ENCODE measurements at regions not wholly inside any gene's neighbourhood (a gene's known extent, or its start where the extent isn't known, plus 50 kb on each side); places are given as distances from the start of the nearest gene placed in this dataset.
"Not testable (repeated sequence)": the region's sequence is repeated elsewhere in the genome, so short reads cannot be mapped to it uniquely, and the experiment has no call there.

DNA sequence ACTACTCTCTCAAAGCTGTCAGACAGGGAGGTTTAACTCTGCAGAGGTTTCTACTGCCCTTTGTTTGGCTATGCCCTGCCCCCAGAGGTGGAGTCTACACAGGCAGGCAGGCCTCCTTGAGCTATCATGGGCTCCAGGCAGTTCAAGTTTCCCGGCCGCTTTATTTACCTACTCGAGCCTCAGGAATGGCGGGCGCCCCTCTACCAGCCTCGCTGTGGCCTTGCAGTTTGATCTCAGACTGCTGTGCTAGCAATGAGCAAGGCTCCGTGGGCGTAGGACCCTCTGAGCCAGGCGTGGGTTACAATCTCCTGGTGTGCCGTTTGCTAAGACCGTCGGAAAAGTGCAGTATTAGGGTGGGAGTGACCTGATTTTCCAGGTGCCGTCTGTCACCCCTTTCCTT, 124.3 kb downstream of the PTCHD1 start:
- H3K4me3 ChIP-seq; H3K4me1 ChIP-seq; H3K27ac ChIP-seq; intact Hi-C loops (cut with DNase I; ENCODE audit: low total_unique reads); H3K27me3 ChIP-seq; H3K36me3 ChIP-seq; DNase-seq (ENCODE audit: low spot score in 2 of 2): not testable (repeated sequence)
- H3K9me3 ChIP-seq = peaks cover 0 to 11% of the 10 kb centered on the region in 2 donors

- H3K36me3 ChIP-seq = no peaks in the 10 kb centered on the region
- H3K9me3 ChIP-seq = peaks cover 20 to 32% of the 10 kb centered on the region in 2 donors
- DNase-seq (ENCODE audit: low spot score in 2 of 2) = no peak
- intact Hi-C loops (cut with DNase I; ENCODE audit: low total_unique reads) = loop anchor here (10.0 kb wide), 1 partner anchor 1590 kb away; no protein-coding TSS in a partner anchor
- H3K27ac ChIP-seq = no peak overlapping the region
- H3K27me3 ChIP-seq = peaks cover 0 to 5% of the 10 kb centered on the region in 2 donors
- H3K4me1 ChIP-seq = no peaks in the 10 kb centered on the region
- H3K4me3 ChIP-seq = no peak overlapping the region
- TF ChIP-seq POLR2A (IDR thresholded peaks at IDR 0.05) (no peak), POLR2AphosphoS5 (IDR thresholded peaks at IDR 0.05) (no peak)
- TF ChIP-seq, protein P1, sequence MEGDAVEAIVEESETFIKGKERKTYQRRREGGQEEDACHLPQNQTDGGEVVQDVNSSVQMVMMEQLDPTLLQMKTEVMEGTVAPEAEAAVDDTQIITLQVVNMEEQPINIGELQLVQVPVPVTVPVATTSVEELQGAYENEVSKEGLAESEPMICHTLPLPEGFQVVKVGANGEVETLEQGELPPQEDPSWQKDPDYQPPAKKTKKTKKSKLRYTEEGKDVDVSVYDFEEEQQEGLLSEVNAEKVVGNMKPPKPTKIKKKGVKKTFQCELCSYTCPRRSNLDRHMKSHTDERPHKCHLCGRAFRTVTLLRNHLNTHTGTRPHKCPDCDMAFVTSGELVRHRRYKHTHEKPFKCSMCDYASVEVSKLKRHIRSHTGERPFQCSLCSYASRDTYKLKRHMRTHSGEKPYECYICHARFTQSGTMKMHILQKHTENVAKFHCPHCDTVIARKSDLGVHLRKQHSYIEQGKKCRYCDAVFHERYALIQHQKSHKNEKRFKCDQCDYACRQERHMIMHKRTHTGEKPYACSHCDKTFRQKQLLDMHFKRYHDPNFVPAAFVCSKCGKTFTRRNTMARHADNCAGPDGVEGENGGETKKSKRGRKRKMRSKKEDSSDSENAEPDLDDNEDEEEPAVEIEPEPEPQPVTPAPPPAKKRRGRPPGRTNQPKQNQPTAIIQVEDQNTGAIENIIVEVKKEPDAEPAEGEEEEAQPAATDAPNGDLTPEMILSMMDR (IDR thresholded peaks at IDR 0.05) = no peak
These were observed 130.6 kb downstream of the PTCHD1 start for GRCh38 chrX:23465105-23465791.

DNA sequence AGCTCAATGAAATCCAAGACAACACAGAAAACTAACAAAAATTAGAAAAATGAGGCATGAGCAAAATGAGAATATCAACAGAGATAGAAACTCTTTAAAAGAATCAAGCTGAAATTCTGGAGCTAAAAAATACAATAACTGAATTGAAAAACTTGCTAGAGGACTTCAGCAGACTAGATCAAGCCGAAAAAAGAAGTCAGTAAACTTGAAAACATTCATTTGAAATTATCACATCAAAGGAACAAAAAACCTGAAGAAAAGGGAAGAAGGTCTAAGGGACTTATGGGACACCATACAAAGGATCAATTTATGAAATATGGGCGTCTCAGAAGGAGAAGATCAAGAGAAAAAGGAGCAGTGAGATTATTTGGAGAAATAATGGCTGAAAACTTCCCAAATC, 131.3 kb downstream of the PTCHD1 start:
- Histone ChIP-seq H3K4me3 (no peak overlapping the region), H3K9me3 (peaks cover 20 to 32% of the 10 kb centered on the region in 2 donors), H3K27me3 (peaks cover 0 to 7% of the 10 kb centered on the region in 2 donors), H3K4me1 (no peaks in the 10 kb centered on the region), H3K36me3 (no peaks in the 10 kb centered on the region), H3K27ac (no peak overlapping the region)
- no peak for DNase-seq (ENCODE audit: low spot score in 2 of 2)
- intact Hi-C loops (cut with DNase I; ENCODE audit: low total_unique reads) = loop anchor here (10.0 kb wide), 1 partner anchor 1589 kb away; no protein-coding TSS in a partner anchor
- TF ChIP-seq POLR2A (IDR thresholded peaks at IDR 0.05) (no peak), POLR2AphosphoS5 (IDR thresholded peaks at IDR 0.05) (no peak)
- TF ChIP-seq, protein P1 (IDR thresholded peaks at IDR 0.05) = no peak

DNA sequence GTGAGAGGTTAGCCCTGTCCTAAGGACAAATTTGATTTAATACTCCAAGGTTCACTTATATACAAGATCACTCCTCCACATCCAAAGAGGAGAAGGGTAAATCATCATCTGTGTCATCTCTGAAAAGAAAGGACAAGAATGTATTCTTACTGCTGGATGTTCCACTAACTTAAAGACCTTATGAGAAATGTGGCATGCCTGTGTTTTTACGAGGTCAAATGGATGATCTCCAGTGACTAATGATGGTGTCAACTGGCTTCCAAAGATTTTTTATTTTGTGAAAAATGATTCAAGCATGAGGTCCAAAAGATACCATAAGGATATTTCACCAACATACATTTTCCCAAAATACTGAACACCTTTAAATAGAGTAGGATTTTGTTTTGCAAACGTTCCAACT, 143.4 kb downstream of the PTCHD1 start:
- no peak overlapping the region for H3K27ac ChIP-seq
- H3K27me3 ChIP-seq = peaks cover 0 to 3% of the 10 kb centered on the region in 2 donors
- no peaks in the 10 kb centered on the region for H3K36me3 ChIP-seq
- no peak overlapping the region for H3K4me3 ChIP-seq
- no peak for DNase-seq (ENCODE audit: low spot score in 2 of 2)
- no peaks in the 10 kb centered on the region for H3K4me1 ChIP-seq
- peaks cover 0 to 4% of the 10 kb centered on the region in 2 donors for H3K9me3 ChIP-seq
- intact Hi-C loops (cut with DNase I; ENCODE audit: low total_unique reads) = loop anchor here (5.0 kb wide), 1 partner anchor 1146 kb away; no protein-coding TSS in a partner anchor
- TF ChIP-seq, protein P1 (IDR thresholded peaks at IDR 0.05) = no peak
- TF ChIP-seq POLR2A (IDR thresholded peaks at IDR 0.05) = no peak
- no peak for TF ChIP-seq POLR2AphosphoS5 (IDR thresholded peaks at IDR 0.05)

DNA sequence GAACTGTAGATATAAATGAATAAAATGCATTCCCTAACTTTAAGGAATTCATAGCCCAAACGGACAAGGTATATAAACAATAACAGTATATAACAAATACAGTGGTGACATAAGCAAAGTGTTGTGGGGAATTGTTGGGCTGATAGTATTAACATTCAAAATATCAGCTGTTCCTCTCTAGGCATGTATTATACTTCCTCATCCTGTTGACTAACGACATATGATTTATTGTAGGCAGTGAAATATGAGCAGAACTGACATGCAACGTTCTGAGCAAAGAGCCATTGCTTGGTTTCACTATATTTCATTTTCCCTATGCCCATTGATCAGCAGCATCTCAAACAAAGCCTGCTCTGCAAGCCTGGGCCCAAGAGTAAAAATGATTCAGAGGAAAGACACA, 143.9 kb downstream of the PTCHD1 start:
- H3K4me3 ChIP-seq = no peak overlapping the region
- H3K36me3 ChIP-seq = no peaks in the 10 kb centered on the region
- H3K27ac ChIP-seq = no peak overlapping the region
- peaks cover 0 to 4% of the 10 kb centered on the region in 2 donors for H3K9me3 ChIP-seq
- no peak for DNase-seq (ENCODE audit: low spot score in 2 of 2)
- intact Hi-C loops (cut with DNase I; ENCODE audit: low total_unique reads) = loop anchor here (5.0 kb wide), 1 partner anchor 1146 kb away; no protein-coding TSS in a partner anchor
- no peaks in the 10 kb centered on the region for H3K4me1 ChIP-seq
- TF ChIP-seq, protein P1 (IDR thresholded peaks at IDR 0.05) = no peak
- TF ChIP-seq POLR2AphosphoS5 (IDR thresholded peaks at IDR 0.05) (no peak), POLR2A (IDR thresholded peaks at IDR 0.05) (no peak)
- peaks cover 0 to 3% of the 10 kb centered on the region in 2 donors for H3K27me3 ChIP-seq

Measured in breast epithelium (tissue), 4 donors.